Upper lobe of right lung (tissue), 1 donor: ENCODE measurements at regions not wholly inside any gene's neighbourhood (a gene's known extent, or its start where the extent isn't known, plus 50 kb on each side); places are given as distances from the start of the nearest gene placed in this dataset.
"Not testable (repeated sequence)": the region's sequence is repeated elsewhere in the genome, so short reads cannot be mapped to it uniquely, and the experiment has no call there.

ENCODE experiments used
- ATAC-seq: fragments of 200-7000 bp; cut with Tn5 transposase; one replicate; pipeline ENCODE4 v1.9.1; 2020; ENCODE audit warnings: mild to moderate bottlenecking, moderate library complexity
- DNase-seq: peaks from one replicate; pipeline ENCODE4 v3.0.0-alpha.2; 2020
- H3K27ac ChIP-seq: fragments of 200-600 bp; one replicate; pipeline ENCODE4 v1.8.0; 2022
- H3K27me3 ChIP-seq: fragments of 200-600 bp; one replicate; pipeline ENCODE4 v1.8.0; 2022; ENCODE audit warnings: mild to moderate bottlenecking
- H3K36me3 ChIP-seq: fragments of 200-600 bp; one replicate; pipeline ENCODE4 v1.8.0; 2022
- H3K4me1 ChIP-seq: fragments of 200-600 bp; one replicate; pipeline ENCODE4 v1.8.0; 2022
- H3K4me3 ChIP-seq: fragments of 200-600 bp; one replicate; pipeline ENCODE4 v1.8.0; 2022; ENCODE audit warnings: mild to moderate bottlenecking
- H3K9me3 ChIP-seq: fragments of 200-600 bp; one replicate; pipeline ENCODE4 v1.8.0; 2022
- CTCF ChIP-seq: fragments of 200-600 bp; IDR thresholded peaks from one replicate; pipeline ENCODE4 v1.8.0; 2022; ENCODE audit warnings: antibody characterized with exemption
- intact Hi-C: fragments of 100-400 bp; cut with DNase I; formaldehyde crosslinking; loops from one replicate; pipeline ENCODE4 v1.11.0; 2022
- donor health status: DM: no; HTN: yes; CAD: no; lungs with severe emphysema.

GRCh38 chr10:33875924-33876583 lies 541.6 kb upstream of the NRP1 start:
- no peak for ATAC-seq
- intact Hi-C loops, result no loop called here

GRCh38 chr10:33871061-33871956 lies 536.8 kb upstream of the NRP1 start:
- Histone ChIP-seq H3K27ac (no peak overlapping the region), H3K4me1 (no peaks in the 10 kb centered on the region), H3K36me3 (no peaks in the 10 kb centered on the region), H3K27me3 (no peaks in the 10 kb centered on the region), H3K9me3 (no peaks in the 10 kb centered on the region), H3K4me3 (no peak overlapping the region)
- DNase-seq (no peak), ATAC-seq (no peak)
- intact Hi-C loops, result no loop called here
- no peak for TF ChIP-seq CTCF

More at GRCh38 chr10:33875924-33876583, 541.6 kb upstream of the NRP1 start:
- Histone ChIP-seq H3K27me3 (no peaks in the 10 kb centered on the region), H3K4me1 (no peaks in the 10 kb centered on the region), H3K36me3 (no peaks in the 10 kb centered on the region), H3K27ac (peak overlapping the region; percentile 30), H3K9me3 (no peaks in the 10 kb centered on the region), H3K4me3 (no peak overlapping the region)
- TF ChIP-seq CTCF, result no peak
- DNase-seq, result no peak

GRCh38 chr10:33869481-33869880 lies 535.0 kb upstream of the NRP1 start:
- Histone ChIP-seq H3K36me3 (no peaks in the 10 kb centered on the region), H3K4me1 (no peaks in the 10 kb centered on the region), H3K27me3 (no peaks in the 10 kb centered on the region), H3K9me3 (no peaks in the 10 kb centered on the region), H3K27ac (no peak overlapping the region), H3K4me3 (no peak overlapping the region)
- intact Hi-C loops, result no loop called here
- TF ChIP-seq CTCF, result no peak
- no peak for DNase-seq
- no peak for ATAC-seq

GRCh38 chr10:33869028-33869427 lies 534.6 kb upstream of the NRP1 start:
- ATAC-seq, result no peak

GRCh38 chr10:33867199-33867789 lies 532.8 kb upstream of the NRP1 start:
- intact Hi-C loops, H3K27me3 ChIP-seq, H3K4me1 ChIP-seq, ATAC-seq, DNase-seq, H3K27ac ChIP-seq, H3K36me3 ChIP-seq, H3K9me3 ChIP-seq, H3K4me3 ChIP-seq: not testable (repeated sequence)

More at GRCh38 chr10:33869028-33869427, 534.6 kb upstream of the NRP1 start:
- no peak for DNase-seq
- no peak for TF ChIP-seq CTCF
- Histone ChIP-seq H3K27me3 (no peaks in the 10 kb centered on the region), H3K27ac (no peak overlapping the region), H3K4me1 (no peaks in the 10 kb centered on the region), H3K36me3 (no peaks in the 10 kb centered on the region), H3K4me3 (no peak overlapping the region), H3K9me3 (no peaks in the 10 kb centered on the region)
- intact Hi-C loops, result no loop called here

GRCh38 chr10:33863352-33863751 lies 528.9 kb upstream of the NRP1 start:
- no peaks in the 10 kb centered on the region for H3K36me3 ChIP-seq
- H3K27me3 ChIP-seq, result no peaks in the 10 kb centered on the region
- DNase-seq (no peak), ATAC-seq (no peak)
- H3K27ac ChIP-seq, result no peak overlapping the region
- intact Hi-C loops, result no loop called here
- no peak for TF ChIP-seq CTCF
- H3K9me3 ChIP-seq, result no peaks in the 10 kb centered on the region
- H3K4me1 ChIP-seq, result peaks cover 7% of the 10 kb centered on the region
- no peak overlapping the region for H3K4me3 ChIP-seq
